K562 (cell line): ENCODE measurements at regions not wholly inside any gene's neighbourhood (a gene's known extent, or its start where the extent isn't known, plus 50 kb on each side); places are given as distances from the start of the nearest gene placed in this dataset.

Experiments used
- ATAC-seq: fragments of 200-7000 bp; cut with Tn5 transposase; 3 replicates; pipeline ENCODE4 v1.9.1; 2020; ENCODE audit warnings: moderate library complexity
- BruUV-seq: library from RNA; stranded (reverse); fragments of 400-500 nt; replicated peaks from 2 replicates; lab custom pipeline; 2021; lab: Mats Ljungman, UMichigan
- CTCF ChIA-PET: fragments of 300-600 bp; formaldehyde crosslinking; extraction: SDS; loops from one replicate; lab custom pipeline; 2021; ENCODE audit warnings: low intra/inter-chr PET ratio; lab: Yijun Ruan, JAX
- POLR2A ChIA-PET: fragments of 300-600, 350-650 bp; sonication (Branson Sonifier 250); formaldehyde crosslinking; extraction: SDS; loops from one replicate; lab custom pipeline; 2021; ENCODE audit warnings: antibody characterized with exemption, inconsistent platforms; lab: Yijun Ruan, JAX
- DNase-seq, 4 experiments: peaks; one replicate each; pipeline versions ENCODE4 v3.0.0 to v3.0.0-alpha.2; 2011 to 2018; ENCODE audit warnings: low spot score in 3 of 4, mixed read lengths in 3 of 4; ENCODE audit errors: extremely low read depth in 1 of 4
- FAIRE-seq: peaks from 2 replicates; lab custom pipeline; 2011; peaks lifted over from hg19 to GRCh38; lab: Jason Lieb, UNC
- H2AFZ ChIP-seq: 2 replicates; pipeline ENCODE4 v1.6.0; 2011; ENCODE audit warnings: low read depth, low read length, control low read depth, inconsistent platforms
- H3K27ac ChIP-seq: fragments of 200-600 bp; 3 replicates; pipeline ENCODE4 v1.8.0; 2011; ENCODE audit warnings: low read depth, mild to moderate bottlenecking, control low read depth, inconsistent platforms, low read length, moderate library complexity, mixed read lengths; ENCODE audit errors: extremely low read depth
- H3K27me3 ChIP-seq, 2 experiments: fragments of 300-600 bp in 1 of 2; 2 replicates in 1 of 2; 3 replicates in 1 of 2; pipeline versions ENCODE4 v1.6.0 to v1.8.0; 2011; ENCODE audit warnings: inconsistent platforms in 2 of 2, low read length in 2 of 2, mild to moderate bottlenecking in 1 of 2, mixed read lengths in 1 of 2, moderate library complexity in 1 of 2; ENCODE audit not compliant: control insufficient read depth in 2 of 2, insufficient read depth in 2 of 2
- H3K36me3 ChIP-seq: fragments of 300-600 bp; 3 replicates; pipeline ENCODE4 v1.8.0; 2011; ENCODE audit warnings: mild to moderate bottlenecking, low read length, inconsistent platforms; ENCODE audit not compliant: control insufficient read depth, insufficient read depth
- H3K4me1 ChIP-seq, 2 experiments: fragments of 200-600 bp in 1 of 2; replicated peaks in 1 of 2; 2 replicates in 1 of 2; 3 replicates in 1 of 2; pipeline versions ENCODE4 v1.5.1 to v1.8.0; 2011; ENCODE audit warnings: inconsistent platforms in 2 of 2, low read length in 2 of 2, mild to moderate bottlenecking in 1 of 2, mixed read lengths in 1 of 2, moderate library complexity in 1 of 2; ENCODE audit not compliant: control insufficient read depth in 2 of 2, insufficient read depth in 2 of 2
- H3K4me2 ChIP-seq: 2 replicates; pipeline ENCODE4 v1.6.1; 2011; ENCODE audit warnings: low read length, control low read depth, inconsistent platforms, mixed read lengths; ENCODE audit not compliant: insufficient read depth
- H3K4me3 ChIP-seq: fragments of 200-600 bp; sonication (generic), shearing (Covaris generic); 2 replicates; pipeline ENCODE4 v1.5.1; 2016; ENCODE audit warnings: control low read depth, inconsistent platforms
- H3K79me2 ChIP-seq: fragments of 200-600 bp; 3 replicates; pipeline ENCODE4 v1.8.0; 2011; ENCODE audit warnings: low read length, inconsistent platforms; ENCODE audit not compliant: control insufficient read depth, insufficient read depth
- H3K9ac ChIP-seq, 2 experiments: 2 replicates each; pipeline versions ENCODE4 v1.6.0 to v1.6.1; 2011; ENCODE audit warnings: low read depth in 2 of 2, low read length in 2 of 2, control low read depth in 1 of 2, inconsistent platforms in 1 of 2, mild to moderate bottlenecking in 1 of 2, mixed read lengths in 1 of 2; ENCODE audit not compliant: insufficient read depth in 1 of 2
- H3K9me1 ChIP-seq: one replicate; pipeline ENCODE4 v1.6.0; 2011; ENCODE audit warnings: inconsistent platforms, mild to moderate bottlenecking, low read length, moderate library complexity; ENCODE audit not compliant: control insufficient read depth, insufficient read depth
- H3K9me3 ChIP-seq: replicated peaks from 2 replicates; pipeline ENCODE4 v1.5.1; 2011; ENCODE audit warnings: low read depth, low read length, inconsistent platforms; ENCODE audit not compliant: control insufficient read depth, insufficient read depth
- H4K20me1 ChIP-seq: replicated peaks from 2 replicates; pipeline ENCODE4 v1.6.1; 2011; ENCODE audit warnings: low read length, inconsistent platforms, mixed read lengths; ENCODE audit not compliant: control insufficient read depth, insufficient read depth
- CREBBP ChIP-seq: IDR thresholded peaks from one replicate; pipeline ENCODE4 v1.6.1; 2012; ENCODE audit warnings: low read depth, mild to moderate bottlenecking, control low read depth, inconsistent platforms, low read length
- DMBX1 ChIP-seq: fragments of 250-450 bp; sonication (Bioruptor Pico); IDR thresholded peaks from 2 replicates; pipeline ENCODE4 v1.8.0; 2022; ENCODE audit warnings: inconsistent platforms, mild to moderate bottlenecking, moderate library complexity, borderline replicate concordance
- PHF21A ChIP-seq: fragments of 450-650 bp; IDR thresholded peaks from 2 replicates; pipeline ENCODE4 v1.6.1; 2017; ENCODE audit warnings: low read depth, borderline replicate concordance
- SMARCA5 ChIP-seq: fragments of 450-650 bp; IDR thresholded peaks from 2 replicates; pipeline ENCODE4 v1.6.1; 2016
- SRSF3 ChIP-seq: fragments of 200-400 bp; formaldehyde crosslinking; IDR thresholded peaks from 2 replicates; pipeline ENCODE4 v1.6.1; 2016; ENCODE audit warnings: mild to moderate bottlenecking, low read length, moderate library complexity; ENCODE audit not compliant: insufficient read depth
- STAT5A ChIP-seq: IDR thresholded peaks from 2 replicates; pipeline ENCODE4 v1.6.1; 2012; ENCODE audit warnings: low read length, inconsistent platforms, borderline replicate concordance
- ZNF133 ChIP-seq: fragments of 250-450 bp; sonication (Bioruptor Pico); IDR thresholded peaks from 2 replicates; pipeline ENCODE4 v1.4.0; 2020; ENCODE audit warnings: mild to moderate bottlenecking
- ZNF232 ChIP-seq: sonication (generic); formaldehyde crosslinking; IDR thresholded peaks from 2 replicates; pipeline ENCODE4 v1.8.0; 2022; ENCODE audit warnings: mild to moderate bottlenecking, missing genetic modification reagents
- ZNF282 ChIP-seq: sonication (generic); formaldehyde crosslinking; IDR thresholded peaks from 2 replicates; pipeline ENCODE4 v1.8.1; 2023; ENCODE audit warnings: missing genetic modification reagents
- ZNF311 ChIP-seq: fragments of 250-450 bp; sonication (Bioruptor Pico); IDR thresholded peaks from 2 replicates; pipeline ENCODE4 v1.4.0; 2020; ENCODE audit warnings: mild to moderate bottlenecking, moderate library complexity
- WGBS: fragments of 100-300 bp; shearing (Covaris generic); methylation state at CpG from one replicate; pipeline ENCODE4 v1.1.6; 2016; ENCODE audit warnings: low coverage, mixed read lengths; ENCODE audit not compliant: insufficient coverage; ENCODE audit errors: missing lambda C conversion rate; 5-methylcytosine and 5-hydroxymethylcytosine counted together
- in situ Hi-C: fragments of 300-500 bp; cut with MboI; formaldehyde crosslinking; loops from 4 replicates; pipeline ENCODE4 v1.15.0; 2018; ENCODE audit warnings: inconsistent platforms, mixed read lengths
- intact Hi-C: fragments of 100-400 bp; cut with micrococcal nuclease; formaldehyde crosslinking; loops from 2 replicates; pipeline ENCODE4 v1.14.2; 2022
- TF ChIP-seq, protein P1 (sequence below), 3 experiments: fragments of 200-800 bp in 1 of 3; sonication (Bioruptor generic) in 1 of 3; sonication (generic) in 1 of 3; formaldehyde crosslinking in 1 of 3; IDR thresholded peaks; 2 replicates each; pipeline versions ENCODE4 v1.6.1 to v1.8.0; 2016 to 2022; ENCODE audit warnings: mild to moderate bottlenecking in 2 of 3, missing compliant biosample characterization in 2 of 3, missing genetic modification characterization in 2 of 3, missing genetic modification reagents in 1 of 3
- TF ChIP-seq, protein P2 (sequence below): IDR thresholded peaks from 2 replicates; pipeline ENCODE4 v1.6.1; 2011; ENCODE audit warnings: borderline replicate concordance, low read depth, mild to moderate bottlenecking, moderate library complexity, low read length; ENCODE audit not compliant: insufficient read depth, poor library complexity, severe bottlenecking
- TF ChIP-seq, protein P3 (sequence below): fragments of 250-450 bp; sonication (Bioruptor Pico); IDR thresholded peaks from 2 replicates; pipeline ENCODE4 v1.4.0; 2020; ENCODE audit warnings: mild to moderate bottlenecking, moderate library complexity
- TF ChIP-seq, protein P4 (sequence below): sonication (generic); formaldehyde crosslinking; IDR thresholded peaks from 2 replicates; pipeline ENCODE4 v1.8.0; 2022; ENCODE audit warnings: missing genetic modification reagents, mild to moderate bottlenecking, borderline replicate concordance

DNA sequence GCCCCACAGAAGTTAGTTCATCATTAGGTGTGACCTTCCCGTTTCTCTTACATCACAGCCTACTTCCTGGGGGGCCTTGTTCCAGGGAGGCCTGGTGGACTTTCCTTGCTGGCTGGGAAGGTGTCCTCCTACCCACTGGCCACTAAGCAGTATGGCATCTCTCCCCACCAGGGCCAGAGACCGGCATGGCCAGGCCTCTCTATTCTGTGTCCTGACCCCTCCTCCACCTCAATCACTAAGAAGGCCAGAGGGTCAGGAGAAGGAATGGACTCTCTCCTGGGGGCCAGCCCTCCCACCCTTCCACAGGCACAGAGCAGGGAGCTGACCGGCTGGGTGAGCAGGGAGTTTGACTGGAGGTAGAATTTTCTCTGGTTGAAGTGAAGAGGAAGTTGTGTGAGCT is 81.9 kb downstream of the PJA1 start:
- H3K9me1 ChIP-seq: no peaks in the 10 kb centered on the region
- H3K4me1 ChIP-seq: peaks cover 0 to 13% of the 10 kb centered on the region in 2 experiments; a peak in 3 of 5 replicates
- no TSS peak for BruUV-seq
- H3K4me2 ChIP-seq: no peak overlapping the region
- intact Hi-C loops (no loop called here), in situ Hi-C loops (loop anchor here (10.0 kb wide), 1 partner anchor 131 kb away; no protein-coding TSS in a partner anchor)
- ATAC-seq (no peak), FAIRE-seq (no peak), DNase-seq (no peak)
- no peaks in the 10 kb centered on the region for H3K9me3 ChIP-seq
- ChIA-PET CTCF (no interaction called here), POLR2A (interaction anchor here (0.6 kb wide), 1 partner anchor 992 kb away, joined by 3 read pairs; no protein-coding TSS in a partner anchor)
- H2AFZ ChIP-seq: no peak overlapping the region
- 11% methylated on average over 2 of the region's 3 CpGs for WGBS
- H3K27me3 ChIP-seq: no peaks in the 10 kb centered on the region; a peak in 2 of 5 replicates
- H3K27ac ChIP-seq: no peak overlapping the region
- no peaks in the 10 kb centered on the region for H3K79me2 ChIP-seq
- H3K36me3 ChIP-seq: no peaks in the 10 kb centered on the region
- no peaks in the 10 kb centered on the region for H4K20me1 ChIP-seq
- H3K4me3 ChIP-seq: no peak overlapping the region
- no peak overlapping the region for H3K9ac ChIP-seq
- TF ChIP-seq, protein P1, sequence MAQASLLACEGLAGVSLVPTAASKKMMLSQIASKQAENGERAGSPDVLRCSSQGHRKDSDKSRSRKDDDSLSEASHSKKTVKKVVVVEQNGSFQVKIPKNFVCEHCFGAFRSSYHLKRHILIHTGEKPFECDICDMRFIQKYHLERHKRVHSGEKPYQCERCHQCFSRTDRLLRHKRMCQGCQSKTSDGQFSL (CRISPR knock-in tag; IDR thresholded peaks at IDR 0.05): no peak
- TF ChIP-seq, protein P1 (tag; IDR thresholded peaks at IDR 0.05): no peak
- TF ChIP-seq ZNF311 (no peak), STAT5A (no peak), CREBBP (no peak), DMBX1 (CRISPR knock-in tag) (no peak), ZNF232 (no peak), SMARCA5 (no peak), ZNF282 (CRISPR knock-in tag) (no peak), SRSF3 (no peak), ZNF133 (CRISPR knock-in tag) (no peak), PHF21A (no peak)
- TF ChIP-seq, protein P2, sequence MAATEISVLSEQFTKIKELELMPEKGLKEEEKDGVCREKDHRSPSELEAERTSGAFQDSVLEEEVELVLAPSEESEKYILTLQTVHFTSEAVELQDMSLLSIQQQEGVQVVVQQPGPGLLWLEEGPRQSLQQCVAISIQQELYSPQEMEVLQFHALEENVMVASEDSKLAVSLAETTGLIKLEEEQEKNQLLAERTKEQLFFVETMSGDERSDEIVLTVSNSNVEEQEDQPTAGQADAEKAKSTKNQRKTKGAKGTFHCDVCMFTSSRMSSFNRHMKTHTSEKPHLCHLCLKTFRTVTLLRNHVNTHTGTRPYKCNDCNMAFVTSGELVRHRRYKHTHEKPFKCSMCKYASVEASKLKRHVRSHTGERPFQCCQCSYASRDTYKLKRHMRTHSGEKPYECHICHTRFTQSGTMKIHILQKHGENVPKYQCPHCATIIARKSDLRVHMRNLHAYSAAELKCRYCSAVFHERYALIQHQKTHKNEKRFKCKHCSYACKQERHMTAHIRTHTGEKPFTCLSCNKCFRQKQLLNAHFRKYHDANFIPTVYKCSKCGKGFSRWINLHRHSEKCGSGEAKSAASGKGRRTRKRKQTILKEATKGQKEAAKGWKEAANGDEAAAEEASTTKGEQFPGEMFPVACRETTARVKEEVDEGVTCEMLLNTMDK: no peak
- TF ChIP-seq, protein P3, sequence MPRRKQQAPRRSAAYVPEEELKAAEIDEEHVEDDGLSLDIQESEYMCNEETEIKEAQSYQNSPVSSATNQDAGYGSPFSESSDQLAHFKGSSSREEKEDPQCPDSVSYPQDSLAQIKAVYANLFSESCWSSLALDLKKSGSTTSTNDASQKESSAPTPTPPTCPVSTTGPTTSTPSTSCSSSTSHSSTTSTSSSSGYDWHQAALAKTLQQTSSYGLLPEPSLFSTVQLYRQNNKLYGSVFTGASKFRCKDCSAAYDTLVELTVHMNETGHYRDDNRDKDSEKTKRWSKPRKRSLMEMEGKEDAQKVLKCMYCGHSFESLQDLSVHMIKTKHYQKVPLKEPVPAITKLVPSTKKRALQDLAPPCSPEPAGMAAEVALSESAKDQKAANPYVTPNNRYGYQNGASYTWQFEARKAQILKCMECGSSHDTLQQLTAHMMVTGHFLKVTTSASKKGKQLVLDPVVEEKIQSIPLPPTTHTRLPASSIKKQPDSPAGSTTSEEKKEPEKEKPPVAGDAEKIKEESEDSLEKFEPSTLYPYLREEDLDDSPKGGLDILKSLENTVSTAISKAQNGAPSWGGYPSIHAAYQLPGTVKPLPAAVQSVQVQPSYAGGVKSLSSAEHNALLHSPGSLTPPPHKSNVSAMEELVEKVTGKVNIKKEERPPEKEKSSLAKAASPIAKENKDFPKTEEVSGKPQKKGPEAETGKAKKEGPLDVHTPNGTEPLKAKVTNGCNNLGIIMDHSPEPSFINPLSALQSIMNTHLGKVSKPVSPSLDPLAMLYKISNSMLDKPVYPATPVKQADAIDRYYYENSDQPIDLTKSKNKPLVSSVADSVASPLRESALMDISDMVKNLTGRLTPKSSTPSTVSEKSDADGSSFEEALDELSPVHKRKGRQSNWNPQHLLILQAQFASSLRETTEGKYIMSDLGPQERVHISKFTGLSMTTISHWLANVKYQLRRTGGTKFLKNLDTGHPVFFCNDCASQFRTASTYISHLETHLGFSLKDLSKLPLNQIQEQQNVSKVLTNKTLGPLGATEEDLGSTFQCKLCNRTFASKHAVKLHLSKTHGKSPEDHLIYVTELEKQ (CRISPR knock-in tag): no peak
- TF ChIP-seq, protein P4, sequence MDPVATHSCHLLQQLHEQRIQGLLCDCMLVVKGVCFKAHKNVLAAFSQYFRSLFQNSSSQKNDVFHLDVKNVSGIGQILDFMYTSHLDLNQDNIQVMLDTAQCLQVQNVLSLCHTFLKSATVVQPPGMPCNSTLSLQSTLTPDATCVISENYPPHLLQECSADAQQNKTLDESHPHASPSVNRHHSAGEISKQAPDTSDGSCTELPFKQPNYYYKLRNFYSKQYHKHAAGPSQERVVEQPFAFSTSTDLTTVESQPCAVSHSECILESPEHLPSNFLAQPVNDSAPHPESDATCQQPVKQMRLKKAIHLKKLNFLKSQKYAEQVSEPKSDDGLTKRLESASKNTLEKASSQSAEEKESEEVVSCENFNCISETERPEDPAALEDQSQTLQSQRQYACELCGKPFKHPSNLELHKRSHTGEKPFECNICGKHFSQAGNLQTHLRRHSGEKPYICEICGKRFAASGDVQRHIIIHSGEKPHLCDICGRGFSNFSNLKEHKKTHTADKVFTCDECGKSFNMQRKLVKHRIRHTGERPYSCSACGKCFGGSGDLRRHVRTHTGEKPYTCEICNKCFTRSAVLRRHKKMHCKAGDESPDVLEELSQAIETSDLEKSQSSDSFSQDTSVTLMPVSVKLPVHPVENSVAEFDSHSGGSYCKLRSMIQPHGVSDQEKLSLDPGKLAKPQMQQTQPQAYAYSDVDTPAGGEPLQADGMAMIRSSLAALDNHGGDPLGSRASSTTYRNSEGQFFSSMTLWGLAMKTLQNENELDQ: no peak
